Thoracic aorta (tissue), 2 donors: ENCODE measurements at regions not wholly inside any gene's neighbourhood (a gene's known extent, or its start where the extent isn't known, plus 50 kb on each side); places are given as distances from the start of the nearest gene placed in this dataset.

ENCODE experiments used
- ATAC-seq: fragments of 150-250 bp; one replicate; pipeline ENCODE4 v1.8.0; 2017; ENCODE audit warnings: low read depth; ENCODE audit not compliant: insufficient number of reproducible peaks, low FRiP score
- DNase-seq: peaks from one replicate; pipeline ENCODE4 v3.0.0-alpha.2; 2020; ENCODE audit warnings: low spot score
- H3K27ac ChIP-seq, 2 donors: fragments of 200-600 bp; sonication (generic); 1 replicate in 1 of 2; 2 replicates in 1 of 2; pipeline ENCODE4 v1.5.1; 2016; ENCODE audit warnings: mild to moderate bottlenecking in 2 of 2, moderate library complexity in 2 of 2
- H3K27me3 ChIP-seq: fragments of 200-600 bp; sonication (generic); replicated peaks from 2 replicates; pipeline ENCODE4 v1.6.0; 2016; ENCODE audit warnings: mild to moderate bottlenecking; ENCODE audit not compliant: insufficient read depth
- H3K36me3 ChIP-seq: fragments of 200-600 bp; sonication (generic); one replicate; pipeline ENCODE4 v1.5.1; 2016
- H3K4me1 ChIP-seq, 2 donors: fragments of 200-600 bp; sonication (generic); 1 replicate in 1 of 2; 2 replicates in 1 of 2; pipeline versions ENCODE4 v1.5.1 to v1.6.0; 2016; ENCODE audit warnings: low read depth in 2 of 2, mild to moderate bottlenecking in 1 of 2; ENCODE audit not compliant: control insufficient read depth in 1 of 2
- H3K4me3 ChIP-seq: fragments of 200-600 bp; sonication (generic); 2 replicates; pipeline ENCODE4 v1.5.1; 2016; ENCODE audit warnings: mild to moderate bottlenecking
- H3K9me3 ChIP-seq: fragments of 200-600 bp; sonication (generic); 2 replicates; pipeline ENCODE4 v1.5.1; 2016
- TF ChIP-seq, protein P1 (sequence below): fragments of 200-600 bp; sonication (generic); IDR thresholded peaks from one replicate; pipeline ENCODE4 v1.5.1; 2019; ENCODE audit warnings: antibody characterized with exemption

DNA sequence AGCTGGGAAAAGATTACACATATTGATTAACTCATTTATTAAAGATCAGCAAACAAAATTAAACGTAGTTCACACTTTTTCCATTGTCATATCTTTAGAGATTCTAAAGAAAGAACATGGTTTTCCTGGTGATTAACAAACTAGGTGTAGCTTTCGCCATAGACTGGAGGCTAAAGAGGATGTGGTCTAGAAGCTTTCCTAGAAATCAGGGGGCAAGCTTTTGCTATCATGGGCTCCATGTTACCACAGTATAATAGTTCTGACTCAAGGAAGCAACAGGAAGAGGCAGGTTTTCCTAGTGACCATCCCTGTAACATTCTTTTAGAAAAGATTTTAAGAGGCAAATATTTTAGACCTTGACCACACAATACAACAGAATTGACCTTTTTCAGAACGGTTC, 232.7 kb downstream of the METTL4 start:
- ATAC-seq (no peak), DNase-seq (no peak)
- H3K27me3 ChIP-seq: no peaks in the 10 kb centered on the region
- no peaks in the 10 kb centered on the region for H3K9me3 ChIP-seq
- TF ChIP-seq, protein P1, sequence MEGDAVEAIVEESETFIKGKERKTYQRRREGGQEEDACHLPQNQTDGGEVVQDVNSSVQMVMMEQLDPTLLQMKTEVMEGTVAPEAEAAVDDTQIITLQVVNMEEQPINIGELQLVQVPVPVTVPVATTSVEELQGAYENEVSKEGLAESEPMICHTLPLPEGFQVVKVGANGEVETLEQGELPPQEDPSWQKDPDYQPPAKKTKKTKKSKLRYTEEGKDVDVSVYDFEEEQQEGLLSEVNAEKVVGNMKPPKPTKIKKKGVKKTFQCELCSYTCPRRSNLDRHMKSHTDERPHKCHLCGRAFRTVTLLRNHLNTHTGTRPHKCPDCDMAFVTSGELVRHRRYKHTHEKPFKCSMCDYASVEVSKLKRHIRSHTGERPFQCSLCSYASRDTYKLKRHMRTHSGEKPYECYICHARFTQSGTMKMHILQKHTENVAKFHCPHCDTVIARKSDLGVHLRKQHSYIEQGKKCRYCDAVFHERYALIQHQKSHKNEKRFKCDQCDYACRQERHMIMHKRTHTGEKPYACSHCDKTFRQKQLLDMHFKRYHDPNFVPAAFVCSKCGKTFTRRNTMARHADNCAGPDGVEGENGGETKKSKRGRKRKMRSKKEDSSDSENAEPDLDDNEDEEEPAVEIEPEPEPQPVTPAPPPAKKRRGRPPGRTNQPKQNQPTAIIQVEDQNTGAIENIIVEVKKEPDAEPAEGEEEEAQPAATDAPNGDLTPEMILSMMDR: no peak
- H3K36me3 ChIP-seq: no peaks in the 10 kb centered on the region
- H3K4me3 ChIP-seq: no peak overlapping the region
- no peaks in the 10 kb centered on the region for H3K4me1 ChIP-seq
- no peak overlapping the region for H3K27ac ChIP-seq

DNA sequence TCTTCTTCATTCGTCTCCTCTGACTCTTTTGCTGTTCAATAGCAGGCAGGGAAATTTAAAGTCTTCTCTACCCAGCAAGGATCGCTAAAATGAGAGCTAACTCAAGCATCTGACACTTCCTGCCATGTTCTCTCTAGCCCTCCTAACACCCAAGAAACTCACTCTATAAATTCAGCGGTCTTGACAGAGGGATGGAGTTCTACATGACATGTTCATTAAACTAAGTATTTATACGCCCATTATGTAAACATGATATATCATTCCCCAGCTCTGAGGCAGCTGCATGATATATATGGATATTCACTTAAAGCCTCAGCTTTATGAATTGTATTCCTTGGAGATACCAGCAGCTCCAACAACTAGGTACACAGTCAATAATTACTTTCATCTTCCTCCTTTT, 231.0 kb downstream of the METTL4 start:
- H3K36me3 ChIP-seq: no peaks in the 10 kb centered on the region
- H3K27me3 ChIP-seq: no peaks in the 10 kb centered on the region
- H3K4me3 ChIP-seq: no peak overlapping the region
- H3K27ac ChIP-seq: no peak overlapping the region
- no peaks in the 10 kb centered on the region for H3K4me1 ChIP-seq
- H3K9me3 ChIP-seq: no peaks in the 10 kb centered on the region
- no peak for ATAC-seq
- TF ChIP-seq, protein P1: no peak
- no peak for DNase-seq

DNA sequence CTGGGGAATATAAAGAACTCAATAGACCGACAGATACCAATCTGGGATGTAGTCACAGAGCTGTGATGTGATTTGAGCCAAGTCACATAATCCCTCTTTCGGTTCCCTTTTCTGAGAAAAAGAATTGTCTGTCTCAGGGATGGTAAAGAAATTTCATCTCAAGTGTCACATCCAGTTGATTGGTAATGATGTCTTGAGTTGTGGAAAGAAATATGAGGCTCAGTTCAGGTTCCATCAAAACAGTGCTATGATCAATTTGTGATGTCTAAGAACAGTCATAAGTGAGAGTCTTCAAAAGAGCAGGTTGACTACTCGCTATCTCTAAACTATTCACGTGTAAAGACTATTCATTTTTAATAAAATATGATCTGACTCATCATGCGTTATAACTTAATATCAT, 223.3 kb downstream of the METTL4 start:
- H3K36me3 ChIP-seq: no peaks in the 10 kb centered on the region

DNA sequence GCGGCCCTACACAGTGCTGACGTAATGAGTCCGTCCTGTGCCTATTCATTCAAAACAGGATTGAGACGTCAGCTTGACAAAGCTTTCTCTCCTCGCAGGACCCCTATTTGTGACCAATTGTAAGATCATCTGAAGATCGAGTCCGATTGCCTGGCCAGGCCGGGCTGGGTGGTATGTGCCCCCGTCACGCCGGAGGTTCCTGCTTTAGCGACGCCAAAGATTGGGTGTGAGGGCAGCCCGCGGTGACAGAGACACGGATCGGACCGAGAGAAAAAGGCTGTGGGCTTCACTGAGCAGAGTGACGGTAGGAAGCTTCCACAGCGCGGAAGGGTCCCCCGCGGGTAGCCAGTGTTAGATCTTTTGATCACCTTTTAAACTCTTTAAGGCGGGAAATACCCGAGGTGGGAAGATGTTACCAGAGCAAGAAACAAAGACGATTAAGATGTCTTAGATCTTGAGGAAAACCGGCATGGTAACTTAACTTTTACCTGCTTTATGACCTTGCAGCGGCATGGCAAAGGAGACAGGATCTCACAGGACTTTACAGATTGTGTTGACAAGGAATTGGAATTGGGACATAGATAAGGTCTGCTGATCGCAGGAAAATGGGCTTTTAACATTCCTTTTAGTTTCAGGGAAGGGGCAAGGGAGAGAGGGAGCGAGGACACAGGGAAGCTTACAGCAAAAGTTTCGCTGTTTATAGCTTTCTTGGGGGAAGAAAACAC, 220.0 kb downstream of the METTL4 start:
- H3K4me1 ChIP-seq: no peaks in the 10 kb centered on the region
- ATAC-seq: no peak
- H3K27ac ChIP-seq: no peak overlapping the region
- H3K4me3 ChIP-seq: no peak overlapping the region
- TF ChIP-seq, protein P1: no peak
- H3K9me3 ChIP-seq: no peaks in the 10 kb centered on the region
- no peaks in the 10 kb centered on the region for H3K36me3 ChIP-seq
- no peak for DNase-seq
- no peaks in the 10 kb centered on the region for H3K27me3 ChIP-seq

More for the DNA sequence above, 223.3 kb downstream of the METTL4 start:
- H3K27me3 ChIP-seq: no peaks in the 10 kb centered on the region
- no peaks in the 10 kb centered on the region for H3K9me3 ChIP-seq
- no peaks in the 10 kb centered on the region for H3K4me1 ChIP-seq
- H3K4me3 ChIP-seq: no peak overlapping the region
- no peak overlapping the region for H3K27ac ChIP-seq
- no peak for ATAC-seq
- TF ChIP-seq, protein P1: no peak
- DNase-seq: no peak

DNA sequence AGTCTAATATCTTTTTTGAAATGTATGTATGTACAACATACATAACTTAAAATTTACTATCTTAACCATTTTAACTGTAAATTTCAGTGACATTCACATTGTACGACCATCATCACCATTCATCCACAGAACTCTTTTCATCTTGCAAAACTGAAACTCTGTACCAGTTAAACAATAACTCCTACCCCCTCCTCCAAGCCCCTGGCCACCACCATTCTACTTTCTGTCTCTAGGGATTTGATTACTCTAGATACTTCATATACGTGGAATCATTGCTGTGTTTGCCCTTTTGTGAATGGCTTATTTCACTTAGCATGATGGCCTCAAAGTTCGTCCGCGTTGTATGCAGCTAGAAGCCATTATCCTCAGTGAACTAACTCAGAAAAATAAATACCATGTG, 217.0 kb downstream of the METTL4 start:
- H3K27ac ChIP-seq: no peak overlapping the region
- no peaks in the 10 kb centered on the region for H3K9me3 ChIP-seq

More for the DNA sequence above, 217.0 kb downstream of the METTL4 start:
- TF ChIP-seq, protein P1: no peak
- Histone ChIP-seq H3K27me3 (no peaks in the 10 kb centered on the region), H3K4me3 (no peak overlapping the region), H3K36me3 (no peaks in the 10 kb centered on the region), H3K4me1 (no peaks in the 10 kb centered on the region)
- ATAC-seq (no peak), DNase-seq (no peak)
